Activated T-cell treated with anti-CD3 and anti-CD28 coated beads, Interleukin-2, amount 50 U/mL, for 24 hours (primary cell): ENCODE measurements at regions not wholly inside any gene's neighbourhood (a gene's known extent, or its start where the extent isn't known, plus 50 kb on each side); places are given as distances from the start of the nearest gene placed in this dataset.
"Not testable (repeated sequence)": the region's sequence is repeated elsewhere in the genome, so short reads cannot be mapped to it uniquely, and the experiment has no call there.

Experiments used
- DNase-seq: peaks from one replicate; pipeline ENCODE4 v3.0.0-alpha.2; 2020
- H3K27ac Mint-ChIP-seq: 2 replicates; pipeline ENCODE4 v1.8.0; 2020; ENCODE audit warnings: mild to moderate bottlenecking, mixed read lengths
- H3K27me3 Mint-ChIP-seq: 2 replicates; pipeline ENCODE4 v1.8.0; 2020; ENCODE audit warnings: mixed read lengths
- H3K36me3 Mint-ChIP-seq: 2 replicates; pipeline ENCODE4 v1.8.0; 2020; ENCODE audit warnings: low read depth, mixed read lengths
- H3K4me1 Mint-ChIP-seq: 2 replicates; pipeline ENCODE4 v1.8.0; 2020; ENCODE audit warnings: low read depth, mixed read lengths
- H3K4me3 Mint-ChIP-seq: 2 replicates; pipeline ENCODE4 v1.8.0; 2020; ENCODE audit warnings: mild to moderate bottlenecking, moderate library complexity, mixed read lengths
- H3K9me3 Mint-ChIP-seq: 2 replicates; pipeline ENCODE4 v1.8.0; 2020; ENCODE audit warnings: mixed read lengths

- H3K4me1 Mint-ChIP-seq, H3K9me3 Mint-ChIP-seq, H3K4me3 Mint-ChIP-seq, H3K27ac Mint-ChIP-seq, DNase-seq, H3K36me3 Mint-ChIP-seq: not testable (repeated sequence)
- H3K27me3 Mint-ChIP-seq = peaks cover 30% of the 10 kb centered on the region
Measured at GRCh38 chr22:22338778-22339177, 94.2 kb downstream of the VPREB1 start.

DNA sequence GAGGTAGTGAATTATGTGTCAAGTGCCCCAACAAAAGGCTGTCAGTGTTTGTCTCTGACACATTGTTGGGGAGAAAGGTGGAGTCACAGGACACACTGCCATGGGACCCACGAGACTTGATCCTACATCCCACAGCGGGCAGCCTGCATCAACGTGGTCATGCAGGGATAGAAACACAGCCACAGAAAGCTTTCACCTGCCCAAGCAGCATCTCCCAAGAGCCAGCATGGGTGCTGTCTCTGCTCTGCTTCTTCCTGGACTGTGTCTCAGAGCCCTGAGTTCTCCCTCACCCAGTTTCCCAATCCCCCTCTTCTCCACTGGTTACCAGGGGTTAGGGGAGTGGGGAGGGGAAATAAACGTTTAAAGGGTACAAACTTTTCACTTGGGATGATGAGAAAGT lies 97.2 kb downstream of the VPREB1 start:
- H3K27me3 Mint-ChIP-seq = peaks cover 3% of the 10 kb centered on the region
- no peaks in the 10 kb centered on the region for H3K9me3 Mint-ChIP-seq
- no peaks in the 10 kb centered on the region for H3K36me3 Mint-ChIP-seq
- no peak overlapping the region for H3K27ac Mint-ChIP-seq
- no peaks in the 10 kb centered on the region for H3K4me1 Mint-ChIP-seq
- H3K4me3 Mint-ChIP-seq = no peak overlapping the region
- no peak for DNase-seq

- Mint-ChIP-seq H3K36me3 (no peaks in the 10 kb centered on the region), H3K4me3 (no peak overlapping the region), H3K27ac (no peak overlapping the region), H3K4me1 (no peaks in the 10 kb centered on the region), H3K9me3 (no peaks in the 10 kb centered on the region), H3K27me3 (no peaks in the 10 kb centered on the region)
- DNase-seq = peak; percentile 79
Measured at GRCh38 chr22:22342697-22343580, 98.4 kb downstream of the VPREB1 start.

- H3K27me3 Mint-ChIP-seq = no peaks in the 10 kb centered on the region
- H3K4me3 Mint-ChIP-seq = no peak overlapping the region
- H3K27ac Mint-ChIP-seq = no peak overlapping the region
- no peaks in the 10 kb centered on the region for H3K9me3 Mint-ChIP-seq
- H3K36me3 Mint-ChIP-seq = no peaks in the 10 kb centered on the region
- DNase-seq = no peak
- no peaks in the 10 kb centered on the region for H3K4me1 Mint-ChIP-seq
Measured at GRCh38 chr22:22343581-22344296, 99.2 kb downstream of the VPREB1 start.

GRCh38 chr22:22344430-22344829 lies 99.8 kb downstream of the VPREB1 start:
- Mint-ChIP-seq H3K27me3 (peaks cover 3% of the 10 kb centered on the region), H3K4me1 (no peaks in the 10 kb centered on the region), H3K27ac (no peak overlapping the region), H3K36me3 (no peaks in the 10 kb centered on the region), H3K4me3 (no peak overlapping the region), H3K9me3 (no peaks in the 10 kb centered on the region)
- no peak for DNase-seq

DNA sequence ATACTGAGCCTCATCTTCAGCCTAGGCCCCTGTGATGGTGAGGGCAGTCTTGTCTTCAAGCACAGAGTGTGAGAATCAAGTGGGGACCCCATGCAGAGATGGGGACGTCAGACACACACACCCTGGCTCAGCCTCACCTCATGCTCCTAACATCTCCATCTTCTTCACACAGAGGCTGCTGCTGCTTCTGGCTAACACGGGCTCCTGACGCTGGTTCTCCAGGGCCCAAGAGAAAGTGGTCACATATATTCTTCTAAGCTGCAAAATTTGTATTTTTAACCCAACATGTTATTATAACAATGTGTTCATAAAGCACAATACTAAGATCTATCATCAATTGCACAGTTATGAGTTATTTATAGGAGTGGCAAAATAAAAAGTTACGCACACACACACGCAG lies 101.2 kb downstream of the VPREB1 start:
- DNase-seq = no peak
- H3K36me3 Mint-ChIP-seq = no peaks in the 10 kb centered on the region
- peaks cover 8% of the 10 kb centered on the region for H3K27me3 Mint-ChIP-seq
- no peak overlapping the region for H3K4me3 Mint-ChIP-seq
- H3K27ac Mint-ChIP-seq = no peak overlapping the region
- no peaks in the 10 kb centered on the region for H3K4me1 Mint-ChIP-seq
- no peaks in the 10 kb centered on the region for H3K9me3 Mint-ChIP-seq

GRCh38 chr22:22346401-22347107 lies 102.0 kb downstream of the VPREB1 start:
- peaks cover 14% of the 10 kb centered on the region for H3K27me3 Mint-ChIP-seq
- H3K4me1 Mint-ChIP-seq = no peaks in the 10 kb centered on the region
- DNase-seq = no peak
- H3K9me3 Mint-ChIP-seq = no peaks in the 10 kb centered on the region
- no peaks in the 10 kb centered on the region for H3K36me3 Mint-ChIP-seq
- no peak overlapping the region for H3K27ac Mint-ChIP-seq
- no peak overlapping the region for H3K4me3 Mint-ChIP-seq

DNA sequence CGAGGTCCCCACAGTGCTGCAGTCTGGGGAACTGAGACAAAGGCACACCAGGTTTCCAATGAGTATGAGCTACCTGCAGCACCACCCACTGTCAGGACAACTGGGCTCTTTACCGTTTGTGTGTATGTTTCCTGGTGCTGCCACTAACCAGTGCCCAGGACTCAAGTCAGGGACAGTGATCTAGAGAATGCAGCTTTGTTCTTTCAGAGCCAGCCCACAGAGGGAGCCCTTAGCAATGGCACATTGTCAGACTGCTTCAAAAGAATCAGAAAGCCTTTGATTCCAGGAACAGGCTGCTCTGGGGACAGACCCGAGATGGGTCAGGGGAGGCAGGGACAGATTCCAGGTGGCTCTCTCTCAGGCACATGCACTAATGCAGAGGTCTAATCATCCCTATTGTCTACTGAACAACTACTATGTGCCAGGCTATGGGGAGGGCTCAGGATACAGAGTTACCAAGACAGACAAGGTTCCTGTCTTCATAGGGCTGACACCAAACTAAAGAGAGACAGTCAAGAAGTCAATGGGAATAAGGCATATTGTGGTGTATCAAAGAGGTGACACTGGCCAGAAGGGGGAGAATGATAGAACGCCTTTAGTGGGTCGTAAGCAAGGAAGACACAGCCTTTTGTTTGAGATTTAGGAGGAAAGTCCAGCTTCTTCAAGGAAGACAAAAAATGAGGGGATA lies 103.7 kb downstream of the VPREB1 start:
- no peaks in the 10 kb centered on the region for H3K9me3 Mint-ChIP-seq
- H3K4me1 Mint-ChIP-seq = no peaks in the 10 kb centered on the region
- H3K4me3 Mint-ChIP-seq = no peak overlapping the region
- H3K27me3 Mint-ChIP-seq = peaks cover 24% of the 10 kb centered on the region
- H3K27ac Mint-ChIP-seq = no peak overlapping the region
- H3K36me3 Mint-ChIP-seq = no peaks in the 10 kb centered on the region
- no peak for DNase-seq

GRCh38 chr22:22348815-22349454 lies 104.3 kb downstream of the VPREB1 start:
- H3K4me3 Mint-ChIP-seq = no peak overlapping the region
- no peaks in the 10 kb centered on the region for H3K4me1 Mint-ChIP-seq
- no peak for DNase-seq
- no peak overlapping the region for H3K27ac Mint-ChIP-seq
- no peaks in the 10 kb centered on the region for H3K36me3 Mint-ChIP-seq
- H3K9me3 Mint-ChIP-seq = no peaks in the 10 kb centered on the region
- peaks cover 29% of the 10 kb centered on the region for H3K27me3 Mint-ChIP-seq

- no peaks in the 10 kb centered on the region for H3K9me3 Mint-ChIP-seq
- H3K4me3 Mint-ChIP-seq = no peak overlapping the region
- no peaks in the 10 kb centered on the region for H3K4me1 Mint-ChIP-seq
- no peaks in the 10 kb centered on the region for H3K36me3 Mint-ChIP-seq
- no peak overlapping the region for H3K27ac Mint-ChIP-seq
- DNase-seq = no peak
- H3K27me3 Mint-ChIP-seq = peaks cover 31% of the 10 kb centered on the region
Measured at GRCh38 chr22:22349455-22349836, 104.9 kb downstream of the VPREB1 start.

GRCh38 chr22:22351366-22351765 lies 106.8 kb downstream of the VPREB1 start:
- H3K4me1 Mint-ChIP-seq = no peaks in the 10 kb centered on the region
- peaks cover 40% of the 10 kb centered on the region for H3K27me3 Mint-ChIP-seq
- no peaks in the 10 kb centered on the region for H3K36me3 Mint-ChIP-seq
- no peak for DNase-seq
- no peaks in the 10 kb centered on the region for H3K9me3 Mint-ChIP-seq
- no peak overlapping the region for H3K4me3 Mint-ChIP-seq
- no peak overlapping the region for H3K27ac Mint-ChIP-seq

GRCh38 chr22:22352371-22352999 lies 107.9 kb downstream of the VPREB1 start:
- peaks cover 3% of the 10 kb centered on the region for H3K4me1 Mint-ChIP-seq
- no peaks in the 10 kb centered on the region for H3K36me3 Mint-ChIP-seq
- peaks cover 52% of the 10 kb centered on the region for H3K27me3 Mint-ChIP-seq
- no peak overlapping the region for H3K4me3 Mint-ChIP-seq
- no peak overlapping the region for H3K27ac Mint-ChIP-seq
- no peaks in the 10 kb centered on the region for H3K9me3 Mint-ChIP-seq
- DNase-seq = no peak

- Mint-ChIP-seq H3K9me3 (no peaks in the 10 kb centered on the region), H3K36me3 (no peaks in the 10 kb centered on the region), H3K4me3 (no peak overlapping the region), H3K27me3 (peaks cover 60% of the 10 kb centered on the region), H3K27ac (no peak overlapping the region), H3K4me1 (peaks cover 3% of the 10 kb centered on the region)
- no peak for DNase-seq
Measured at GRCh38 chr22:22355096-22355834, 110.7 kb downstream of the VPREB1 start.
